Activated effector memory CD4-positive, alpha-beta T cell treated with Interleukin-2 at 50 U/mL for 16 hours (primary cell): ENCODE measurements at regions not wholly inside any gene's neighbourhood (a gene's known extent, or its start where the extent isn't known, plus 50 kb on each side); places are given as distances from the start of the nearest gene placed in this dataset.

Experiments
- DNase-seq: peaks from one replicate; pipeline ENCODE4 v3.0.0-alpha.2; 2020

DNA sequence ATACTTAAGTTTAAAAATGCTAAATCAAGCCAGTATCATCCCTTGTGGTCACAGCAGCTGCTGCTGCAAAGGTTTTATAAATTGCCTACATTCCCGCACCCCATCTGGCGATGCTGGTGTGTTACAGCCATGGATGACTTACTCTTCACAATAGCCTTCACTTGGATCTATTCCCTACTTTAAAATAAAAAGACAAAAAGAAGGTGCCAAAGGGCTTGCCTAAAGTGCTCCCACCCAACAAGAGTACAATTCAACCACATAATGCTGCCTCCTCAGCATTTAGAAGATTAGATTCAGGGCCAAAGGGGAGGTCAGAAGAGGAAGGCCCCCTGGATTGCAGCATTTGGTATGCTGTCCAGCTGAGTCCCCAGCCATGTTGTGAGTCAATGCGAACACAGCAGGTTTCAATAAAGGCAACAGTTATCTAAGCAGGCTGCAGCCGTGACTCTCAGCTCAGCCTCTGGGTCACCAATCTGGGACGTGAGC is 176.1 kb downstream of the DAD1 start:
- no peak for DNase-seq

DNA sequence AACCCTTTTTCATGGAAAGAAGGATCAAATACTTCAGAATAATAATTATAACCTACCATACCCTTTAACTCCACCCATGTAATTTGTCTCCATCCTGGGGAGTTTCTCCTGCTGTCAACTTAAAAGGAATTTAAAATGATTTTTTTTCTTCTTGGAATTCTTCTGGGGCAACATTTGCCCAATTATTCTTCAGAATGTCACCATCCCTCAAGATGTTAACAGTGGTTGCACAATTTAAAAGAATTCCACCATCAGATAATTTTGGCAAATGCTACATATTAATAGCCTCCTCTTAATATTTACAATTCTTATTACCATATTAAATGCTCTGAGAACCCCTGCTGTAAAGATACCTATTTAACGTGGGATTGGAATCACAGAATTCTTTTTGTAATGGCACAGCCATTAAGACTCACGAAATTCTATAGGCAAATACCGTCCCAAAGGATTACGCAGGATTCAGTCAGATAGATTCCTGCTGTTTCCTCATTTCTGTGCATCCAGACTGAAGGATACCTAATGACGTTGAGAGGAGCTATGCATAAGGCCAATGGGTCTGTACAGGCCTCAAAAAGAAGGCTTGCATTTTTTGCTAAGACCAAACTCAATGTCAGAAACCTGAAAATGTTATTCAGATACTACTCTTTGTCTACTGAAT is 177.5 kb downstream of the DAD1 start:
- no peak for DNase-seq

DNA sequence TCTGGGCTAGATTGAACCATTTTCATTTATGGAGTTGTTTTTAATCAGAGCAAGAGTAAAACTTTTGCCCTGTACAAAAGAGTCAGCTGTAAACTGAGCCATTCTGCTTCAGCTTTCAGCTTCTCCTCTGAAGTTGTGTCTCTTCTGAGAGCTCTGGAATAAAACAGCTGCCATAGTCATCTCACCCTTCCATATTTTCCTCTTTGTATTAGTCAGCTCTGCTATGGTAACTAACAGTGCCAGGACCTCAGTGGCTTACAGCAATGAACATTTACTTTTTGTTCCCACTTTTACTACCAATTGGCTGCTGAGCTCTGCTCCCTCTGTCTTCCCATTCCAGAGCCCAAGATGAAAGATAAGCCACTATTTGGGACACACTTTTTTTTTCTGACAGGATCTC is 178.5 kb downstream of the DAD1 start:
- no peak for DNase-seq

DNA sequence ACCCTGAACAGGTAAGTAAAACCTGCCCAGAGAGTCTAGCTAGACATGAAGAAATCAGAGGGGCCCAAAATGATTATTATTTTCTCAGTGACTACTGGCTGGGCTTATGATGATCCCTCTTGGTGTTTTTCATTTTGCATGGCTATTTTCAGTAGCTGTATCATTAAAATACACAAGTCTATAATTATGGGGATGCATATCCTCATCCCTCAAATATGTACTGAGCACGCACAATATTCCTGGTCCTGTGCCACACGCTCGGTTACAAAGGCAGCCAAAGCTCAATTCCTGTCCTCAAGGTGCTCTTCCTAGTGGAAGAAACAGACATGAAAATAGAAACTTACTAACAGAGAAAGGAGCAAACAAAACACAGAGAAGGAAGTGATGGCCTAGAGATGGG is 180.0 kb downstream of the DAD1 start:
- DNase-seq, result no peak

DNA sequence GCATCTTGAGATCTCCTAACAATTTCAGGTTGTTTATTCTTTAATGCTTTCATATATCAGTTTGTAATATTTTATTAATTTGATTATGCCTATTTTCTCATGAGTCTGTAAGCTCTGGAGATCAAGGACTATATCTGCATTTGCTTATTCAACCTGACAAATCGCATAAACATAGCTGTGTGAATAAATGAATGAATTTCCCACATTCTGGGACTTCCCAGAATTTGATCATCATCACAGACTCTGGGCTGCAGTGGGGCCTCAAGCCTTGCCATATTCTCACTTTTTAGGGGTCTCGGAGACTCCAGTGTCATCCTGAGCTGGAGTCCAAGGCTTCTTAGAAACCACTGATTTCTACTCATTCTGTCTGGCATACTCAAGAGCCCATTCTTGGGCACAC is 180.5 kb downstream of the DAD1 start:
- no peak for DNase-seq

DNA sequence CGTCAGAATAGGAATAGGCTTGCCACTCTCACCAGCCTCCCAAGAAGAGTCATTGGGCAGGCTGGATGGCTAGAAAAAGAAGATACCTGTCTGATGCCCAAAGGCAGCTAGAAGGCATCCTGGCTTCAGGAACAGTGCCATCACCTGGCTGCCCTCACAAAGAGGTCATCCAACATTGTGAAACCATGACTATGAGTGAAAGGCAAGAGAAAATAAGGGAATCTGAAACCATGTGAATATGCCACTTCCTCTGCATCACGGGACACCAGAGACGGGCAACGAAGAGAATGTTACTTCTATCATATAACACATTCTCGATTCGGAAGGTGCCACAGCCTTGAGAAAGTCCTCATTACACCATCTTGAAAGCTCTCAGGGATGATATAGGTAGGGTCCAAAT is 182.0 kb downstream of the DAD1 start:
- DNase-seq, result no peak

DNA sequence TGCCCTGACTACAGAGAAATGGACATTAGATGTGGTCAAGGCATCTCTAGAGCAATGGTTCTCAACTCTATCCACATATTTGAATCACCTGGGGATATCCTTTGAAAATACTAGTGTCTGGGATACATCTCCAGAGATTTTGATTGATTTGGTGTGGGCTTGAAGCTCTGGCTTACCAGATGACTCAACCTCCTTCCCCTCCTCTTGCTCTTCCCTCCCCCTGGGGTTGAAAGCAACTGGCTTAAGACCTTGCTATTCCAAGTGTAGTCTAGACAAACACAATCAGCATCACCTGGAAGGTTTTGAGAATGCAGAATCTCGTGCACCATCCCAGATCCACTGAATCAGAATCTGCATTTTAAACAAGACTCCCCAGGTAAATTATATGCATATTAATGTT is 183.8 kb downstream of the DAD1 start:
- DNase-seq, result no peak

DNA sequence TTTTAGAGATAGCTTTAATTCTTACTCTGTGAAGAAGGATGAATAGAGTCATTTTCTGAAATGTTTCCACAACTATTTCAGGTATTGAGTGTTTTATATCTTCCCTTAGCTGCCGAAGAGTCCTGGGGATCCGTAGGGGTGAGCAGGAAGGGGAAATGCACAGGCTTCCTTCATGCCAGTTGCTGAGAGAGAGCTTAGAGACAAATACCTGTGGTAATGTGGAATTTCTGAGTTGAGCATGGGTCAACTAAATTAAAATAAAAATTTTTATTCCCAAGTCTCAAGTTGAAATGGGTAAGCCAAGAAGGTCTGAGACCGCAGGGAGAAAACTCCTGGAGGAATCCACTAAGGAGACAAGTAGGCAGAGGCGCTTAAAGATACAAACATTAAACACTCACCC is 185.7 kb downstream of the DAD1 start:
- DNase-seq, result no peak

DNA sequence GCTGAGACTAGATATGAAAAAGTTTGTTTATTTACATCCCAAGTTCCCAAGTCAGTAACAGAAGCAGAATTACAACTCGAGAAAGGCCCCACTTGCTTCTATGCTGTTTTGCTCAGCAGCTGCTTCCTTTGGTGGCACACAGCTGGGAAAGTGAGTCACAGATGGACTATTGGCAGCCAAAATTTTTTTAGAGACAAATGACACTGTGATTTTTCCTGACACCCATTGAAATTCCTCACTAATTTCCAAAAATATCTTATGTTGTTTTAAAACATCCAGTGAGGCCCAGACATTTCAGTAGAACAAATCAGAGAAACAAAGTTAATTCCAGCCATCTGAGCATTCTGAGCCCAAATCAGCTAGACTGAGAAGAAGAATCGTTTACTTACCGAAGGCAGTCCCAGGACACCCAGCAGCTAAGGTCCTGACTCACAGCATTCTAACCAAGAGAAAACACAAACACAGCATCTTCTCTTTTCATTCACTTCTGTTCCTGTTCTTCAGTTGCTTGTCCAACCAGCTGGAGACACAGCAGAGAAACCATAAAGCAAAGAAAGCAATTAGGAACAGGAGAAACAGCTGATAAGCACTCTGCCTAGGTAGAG is 188.3 kb downstream of the DAD1 start:
- DNase-seq, result no peak

DNA sequence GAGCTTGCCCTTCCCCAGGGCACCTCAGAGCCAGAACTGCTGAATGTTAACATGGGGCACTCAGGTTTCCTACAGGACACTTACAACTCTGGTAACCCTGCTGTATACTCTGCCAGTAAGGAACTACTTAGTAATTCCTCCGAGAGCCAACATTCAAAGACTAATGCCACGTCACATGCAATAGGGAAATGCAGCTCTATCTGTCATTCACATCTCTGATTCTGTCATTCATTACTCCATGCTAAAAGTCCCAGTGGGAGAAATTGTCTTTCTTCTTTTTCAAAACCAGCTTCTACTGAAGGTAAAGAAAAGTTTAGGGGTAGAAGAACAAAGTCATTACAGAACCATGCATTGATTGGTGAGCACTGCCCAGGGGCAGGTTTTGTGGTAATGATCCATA is 189.2 kb downstream of the DAD1 start:
- no peak for DNase-seq

DNA sequence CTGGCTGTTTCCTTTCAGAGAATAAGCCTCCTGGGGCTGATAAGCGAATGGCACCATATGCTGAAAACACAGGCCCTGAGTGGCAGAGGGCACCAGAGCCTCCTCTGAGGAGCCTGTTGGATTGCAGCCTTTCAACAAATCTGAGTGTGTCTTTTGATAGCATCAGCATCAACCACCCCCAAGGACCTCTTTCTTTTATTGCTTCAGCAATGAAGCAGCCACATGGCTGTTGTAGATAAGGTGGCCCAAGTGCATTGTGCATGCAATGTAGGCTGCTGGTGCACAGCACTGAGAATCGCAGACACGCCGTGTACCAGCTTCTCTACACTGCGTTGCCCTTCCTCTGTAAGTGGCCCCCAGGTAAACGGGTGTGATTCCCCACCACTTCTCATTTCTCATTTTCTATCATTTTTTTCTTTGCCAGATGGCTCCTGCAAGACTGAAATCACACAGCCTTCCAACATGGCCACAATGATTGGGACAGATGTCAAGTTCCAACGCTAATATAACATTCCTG is 191.7 kb downstream of the DAD1 start:
- no peak for DNase-seq

DNA sequence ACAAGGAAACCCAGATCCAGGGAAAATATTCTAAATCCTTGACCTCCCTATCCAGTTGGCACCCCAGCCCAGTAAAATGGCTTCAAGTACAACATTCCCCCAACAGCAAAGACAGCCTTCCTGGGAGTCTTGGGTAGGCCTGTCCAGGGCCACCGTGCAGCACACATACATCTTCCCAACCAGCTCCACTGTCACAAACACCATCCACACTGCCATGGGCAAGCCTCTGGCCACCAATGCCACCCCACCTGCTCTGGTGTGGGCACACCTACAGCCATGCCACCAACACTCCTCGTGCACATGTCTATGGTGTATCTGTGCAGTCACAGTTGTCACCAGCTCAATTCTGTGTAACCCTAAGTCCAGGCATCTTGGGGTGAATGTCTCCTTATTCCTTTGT is 193.2 kb downstream of the DAD1 start:
- DNase-seq, result no peak

DNA sequence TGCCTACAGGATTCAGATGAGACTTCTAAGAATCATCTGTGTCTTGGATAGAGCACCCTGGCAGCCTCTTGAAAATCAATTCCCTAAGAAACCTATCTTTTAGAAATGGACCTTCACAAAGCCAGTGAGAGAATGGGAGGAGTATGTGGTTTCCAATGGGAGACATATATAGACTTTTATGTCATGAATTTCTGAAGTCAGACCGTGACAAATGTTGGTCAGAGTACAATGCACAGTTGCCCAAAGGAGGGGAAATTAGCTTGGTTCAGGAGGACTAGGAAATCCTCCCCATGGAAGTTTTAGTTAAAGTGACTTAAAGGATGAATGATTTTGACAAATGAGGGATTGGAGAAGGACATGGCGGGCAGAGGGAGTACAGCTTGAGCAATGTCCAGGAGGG is 194.4 kb downstream of the DAD1 start:
- DNase-seq, result no peak

DNA sequence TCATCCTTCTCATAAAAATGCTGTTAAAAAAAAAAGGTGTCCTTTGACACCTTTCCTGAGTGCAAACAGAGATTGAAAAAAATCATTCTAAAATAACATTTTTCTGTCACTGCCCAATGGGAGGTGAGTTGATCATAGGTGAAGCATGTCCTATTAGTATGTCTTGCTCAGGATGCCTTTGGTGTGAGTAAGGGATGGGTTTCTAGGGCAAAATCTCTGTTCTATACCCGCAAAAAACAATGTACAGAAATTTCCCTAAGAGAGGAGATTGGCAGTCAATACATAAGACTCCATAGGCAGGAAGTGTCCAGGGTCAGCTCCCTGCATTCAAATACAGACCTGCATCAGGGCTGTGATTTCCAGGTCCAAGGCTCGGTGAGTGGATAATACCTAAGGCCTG is 195.2 kb downstream of the DAD1 start:
- no peak for DNase-seq

DNA sequence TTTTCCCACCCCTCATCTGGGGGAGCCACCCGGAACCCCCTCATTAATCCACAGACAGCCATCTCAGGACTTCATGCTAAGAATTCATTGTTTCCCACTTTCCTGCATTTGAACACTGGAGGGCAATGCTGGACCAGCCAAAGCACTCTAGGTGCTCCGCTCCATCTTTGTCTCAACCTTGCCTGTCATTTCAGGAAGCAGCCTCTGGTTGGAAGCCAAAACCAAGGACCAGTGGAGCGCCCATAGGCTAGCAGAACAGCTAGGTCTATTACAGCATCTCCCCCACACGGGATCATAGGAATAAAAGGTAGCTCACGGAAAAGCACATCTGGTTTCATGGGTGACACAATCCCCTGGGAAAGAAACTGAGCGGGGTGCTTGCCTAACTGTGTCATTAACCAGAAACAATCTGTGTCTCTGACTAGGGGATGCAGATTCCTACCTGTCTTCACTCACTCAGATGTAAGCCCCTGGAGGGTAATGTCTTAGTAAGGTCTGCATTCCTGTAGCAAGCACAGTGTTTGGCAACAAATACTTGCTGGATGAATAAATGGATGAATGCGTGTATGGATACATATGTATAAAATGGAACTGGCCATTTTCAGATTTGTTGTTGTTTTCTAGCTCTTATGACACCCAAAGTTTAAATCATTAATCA is 197.0 kb downstream of the DAD1 start:
- no peak for DNase-seq

DNA sequence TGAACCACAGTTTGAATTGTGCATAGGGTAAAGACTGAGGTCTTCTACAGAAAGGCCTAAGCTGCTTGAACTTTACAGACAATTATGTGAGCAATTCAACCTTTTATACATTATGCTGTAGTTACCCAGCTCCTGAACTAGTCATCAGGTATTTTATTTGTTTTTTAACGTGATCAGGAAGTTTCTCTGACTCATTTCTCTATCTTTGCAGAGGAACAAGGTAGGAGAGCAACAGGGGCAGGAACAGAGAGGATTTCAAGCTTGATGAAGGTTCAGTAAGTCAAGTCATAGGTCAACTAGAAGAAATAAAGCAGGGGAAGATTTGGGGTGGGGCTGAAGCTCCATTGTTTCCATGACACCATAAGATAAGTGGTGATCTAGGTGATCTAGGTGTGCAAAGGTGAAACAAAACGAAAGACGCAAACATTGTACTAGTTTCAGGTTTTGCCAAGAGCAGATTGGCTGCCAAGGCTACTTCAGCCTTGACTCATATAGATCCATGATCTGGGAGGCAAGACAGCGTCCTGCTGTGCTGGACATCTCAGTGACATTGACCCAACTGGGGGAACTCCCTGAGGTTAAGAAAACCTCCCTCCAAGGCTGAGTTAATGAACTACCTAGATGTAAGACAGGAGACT is 198.1 kb downstream of the DAD1 start:
- DNase-seq, result no peak

DNA sequence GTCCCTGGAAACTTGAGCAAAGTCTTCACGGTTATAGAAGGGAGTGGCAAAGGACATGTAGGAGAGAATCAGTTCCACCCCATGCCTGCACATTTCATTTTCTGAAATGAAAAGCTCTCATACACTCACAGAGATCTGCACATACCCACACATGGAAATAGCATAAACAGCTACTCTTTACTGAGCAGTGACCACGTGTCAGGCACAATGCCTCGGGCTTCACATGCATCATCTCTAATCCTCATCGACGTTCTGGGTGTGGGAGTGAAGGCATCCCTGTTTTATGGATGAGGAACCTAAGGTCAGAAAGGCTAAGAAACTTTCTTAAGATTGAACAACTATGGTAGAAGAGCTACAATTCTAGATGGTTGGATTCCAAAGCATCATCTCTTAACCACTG is 198.8 kb downstream of the DAD1 start:
- no peak for DNase-seq

DNA sequence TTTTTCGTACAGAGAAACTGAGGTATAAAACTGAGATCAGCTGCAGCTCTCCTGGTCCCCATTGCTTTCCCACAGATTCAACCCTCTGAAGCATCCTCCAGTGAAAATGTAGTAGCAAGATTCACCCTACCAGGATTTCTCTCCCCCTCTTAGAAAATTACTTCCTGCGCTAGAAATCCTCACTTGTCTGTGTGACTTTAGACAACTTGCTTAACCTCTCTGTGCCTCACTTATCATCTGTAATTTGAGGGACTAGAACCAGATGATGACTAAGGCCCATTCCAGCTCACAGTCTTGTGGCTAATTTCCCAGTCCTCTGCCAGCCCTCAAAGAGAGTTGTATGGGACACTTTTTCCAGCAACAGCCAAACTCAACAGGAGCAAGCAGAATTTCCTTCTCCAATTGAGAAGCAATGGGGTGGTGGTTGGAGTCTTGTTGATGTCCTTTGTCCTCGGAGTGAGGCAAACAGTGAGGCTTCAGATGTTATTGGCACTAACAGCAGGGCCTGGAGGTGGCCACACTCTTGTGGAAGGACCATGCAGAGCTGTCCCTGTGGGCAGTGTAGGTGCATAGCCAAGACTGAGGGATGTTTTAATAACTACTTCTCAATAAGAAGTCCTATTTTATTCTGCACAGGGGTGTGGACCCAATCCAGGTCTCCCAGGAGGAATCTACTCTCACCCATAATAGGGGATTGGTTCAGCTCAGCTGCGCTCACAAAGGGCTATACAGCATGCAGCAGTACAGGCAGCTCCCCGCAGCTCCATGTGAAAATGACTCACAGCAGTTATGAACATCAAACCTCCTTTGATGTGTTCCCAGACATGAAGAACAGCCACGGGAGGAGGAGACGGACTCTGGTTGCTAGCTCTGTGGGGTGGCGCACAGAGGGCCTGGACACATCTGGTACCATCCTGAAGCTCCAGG is 200.1 kb downstream of the DAD1 start:
- DNase-seq, result no peak

DNA sequence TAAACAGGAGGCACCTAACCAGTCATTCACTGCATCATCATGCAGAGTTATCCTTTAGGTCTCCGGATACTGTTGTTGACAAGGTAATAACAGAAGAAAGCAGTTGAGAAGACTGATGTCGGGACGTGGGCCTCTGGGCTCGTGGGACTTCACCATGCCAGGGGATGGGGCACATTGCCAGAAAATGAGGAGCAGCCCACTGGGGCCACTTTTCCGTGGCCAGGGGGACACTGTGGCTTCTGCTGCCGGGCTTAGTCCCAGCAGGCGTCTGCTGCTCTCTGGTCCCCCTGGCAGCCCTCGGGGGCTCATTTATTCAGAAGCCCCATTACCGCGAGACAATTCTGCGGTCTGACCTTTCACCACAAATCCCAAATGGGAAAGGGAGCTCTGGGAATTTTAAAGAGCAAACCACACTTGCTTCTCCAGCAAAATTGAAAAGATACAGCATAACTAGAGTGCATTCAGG is 201.2 kb downstream of the DAD1 start:
- no peak for DNase-seq

DNA sequence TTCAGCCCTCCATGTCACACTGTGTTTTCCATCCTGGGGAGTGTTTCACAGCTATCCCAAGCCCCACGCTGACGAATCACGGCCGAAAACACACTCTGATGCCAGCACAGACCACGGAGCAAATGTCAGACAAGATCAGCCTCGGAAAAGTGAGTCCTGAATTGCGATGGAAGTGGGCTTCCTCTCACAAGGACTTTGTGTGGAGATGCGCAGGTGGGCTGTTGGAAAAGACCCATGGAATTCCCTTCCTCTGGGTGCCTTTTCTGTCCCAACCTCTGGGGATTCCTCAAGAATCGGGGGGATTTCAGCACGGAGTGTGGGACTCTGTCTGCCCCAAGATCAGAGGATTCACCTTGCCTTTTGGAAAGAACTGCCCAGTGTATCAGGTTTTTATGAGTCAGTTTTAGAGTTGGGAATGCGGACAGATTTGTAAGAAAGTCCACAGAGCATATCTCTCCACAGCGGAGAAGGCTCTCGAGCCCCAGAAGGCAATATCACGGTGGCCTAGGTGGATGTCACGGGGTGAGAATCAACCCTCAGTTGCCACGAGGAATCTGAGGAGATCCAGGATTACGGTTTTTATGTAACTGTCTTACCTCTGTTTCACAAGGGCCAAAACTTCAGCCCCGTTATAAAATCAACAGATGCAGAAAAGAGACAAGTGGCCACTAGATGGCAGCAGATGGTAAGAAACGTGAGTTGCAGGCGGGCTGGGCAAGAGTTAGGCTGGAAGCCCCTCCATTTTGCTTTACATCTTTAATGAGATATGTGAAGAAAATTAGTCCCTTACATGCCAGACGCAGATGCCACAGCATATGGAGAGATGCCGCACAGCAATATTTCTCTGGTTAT is 201.9 kb downstream of the DAD1 start:
- DNase-seq, result no peak

DNA sequence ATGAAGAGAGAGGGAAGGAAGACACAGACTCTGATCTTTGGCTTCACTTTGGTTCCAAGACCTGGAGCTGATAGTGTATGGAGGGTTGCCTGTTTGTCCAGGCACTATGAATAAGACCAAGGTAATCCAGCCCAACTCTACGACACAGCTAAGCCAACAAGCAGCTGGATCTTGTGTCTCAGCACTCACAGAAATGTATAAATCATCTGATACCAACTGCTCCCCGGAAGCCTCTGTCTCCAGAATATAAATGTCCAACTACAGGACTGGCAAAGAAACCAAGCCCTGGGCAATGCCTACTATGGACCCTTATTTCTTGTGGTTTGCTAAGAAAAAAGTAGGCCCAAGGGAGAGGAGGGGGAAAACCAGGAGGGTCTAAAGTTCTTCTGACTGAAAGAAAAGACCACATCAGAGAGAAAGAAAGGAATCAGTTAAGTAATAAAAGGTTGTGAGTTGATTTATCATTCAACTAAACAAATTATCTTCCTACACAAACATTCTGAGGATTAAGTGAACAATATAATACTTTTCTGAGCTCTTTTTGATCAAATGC is 204.0 kb downstream of the DAD1 start:
- no peak for DNase-seq
